NCI-H2196 (cell line): ENCODE measurements at regions not wholly inside any gene's neighbourhood (a gene's known extent, or its start where the extent isn't known, plus 50 kb on each side); places are given as distances from the start of the nearest gene placed in this dataset.

Source experiments
- DNase-seq: peaks from one replicate; lab custom pipeline; 2025; ENCODE audit not compliant: unreplicated experiment; lab: John Stamatoyannopoulos, UW

DNA sequence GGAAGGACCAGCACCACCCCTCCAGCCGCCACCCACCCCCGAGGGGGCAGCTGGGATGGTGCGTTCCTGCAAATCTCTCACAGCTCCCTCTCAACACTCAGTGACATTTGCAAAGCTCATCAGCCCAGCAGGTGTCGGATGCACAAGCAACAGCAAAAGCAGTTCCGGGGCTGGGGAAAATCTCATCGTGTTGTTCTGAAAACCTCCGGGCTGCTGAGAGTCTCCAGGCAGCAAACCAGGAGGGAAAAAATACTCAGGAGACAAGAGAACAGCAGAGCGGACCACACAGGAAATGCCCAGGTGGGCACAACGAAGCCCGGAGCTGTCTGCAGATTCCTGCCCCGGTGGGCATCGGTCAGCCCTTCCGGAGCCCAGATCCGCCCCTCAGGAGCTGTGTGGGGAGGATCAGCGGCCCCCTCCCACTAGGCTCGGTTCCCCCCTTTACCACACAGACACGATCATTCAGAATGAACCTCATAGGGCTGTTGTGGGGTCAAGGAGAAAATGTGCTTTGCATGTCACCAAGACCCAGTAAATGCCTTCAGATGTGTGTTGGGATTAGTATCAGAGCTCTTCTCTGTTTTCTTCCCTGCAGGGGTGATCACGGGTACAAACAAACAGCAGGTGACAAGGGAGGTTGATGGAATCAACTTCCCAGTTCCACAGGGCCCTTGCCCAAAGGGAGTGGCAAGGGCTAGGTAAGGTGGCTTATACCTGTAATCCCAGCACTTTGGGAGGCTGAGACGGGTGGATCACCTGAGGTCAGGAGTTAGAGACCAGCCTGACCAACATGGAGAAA lies 127.0 kb upstream of the TIAM1 start:
- DNase-seq, result no peak

DNA sequence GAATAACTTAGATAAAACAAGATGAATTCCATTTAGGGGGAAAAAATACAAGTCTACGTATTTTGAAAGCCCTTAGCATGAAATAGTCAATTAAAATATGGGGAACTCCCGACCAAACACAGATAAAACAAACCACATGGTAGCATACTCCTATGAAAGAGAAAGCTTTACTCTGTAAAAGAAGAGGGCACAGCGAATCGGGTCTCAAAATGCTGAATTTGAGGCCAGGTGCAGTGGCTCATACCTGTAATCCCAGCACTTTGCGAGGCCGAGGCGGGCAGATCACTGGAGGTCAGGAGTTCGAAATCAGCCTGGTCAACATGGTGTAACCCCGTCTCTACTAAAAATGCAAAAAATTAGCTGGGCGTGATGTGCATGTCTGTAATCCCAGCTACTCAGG lies 116.9 kb upstream of the TIAM1 start:
- DNase-seq, result no peak

DNA sequence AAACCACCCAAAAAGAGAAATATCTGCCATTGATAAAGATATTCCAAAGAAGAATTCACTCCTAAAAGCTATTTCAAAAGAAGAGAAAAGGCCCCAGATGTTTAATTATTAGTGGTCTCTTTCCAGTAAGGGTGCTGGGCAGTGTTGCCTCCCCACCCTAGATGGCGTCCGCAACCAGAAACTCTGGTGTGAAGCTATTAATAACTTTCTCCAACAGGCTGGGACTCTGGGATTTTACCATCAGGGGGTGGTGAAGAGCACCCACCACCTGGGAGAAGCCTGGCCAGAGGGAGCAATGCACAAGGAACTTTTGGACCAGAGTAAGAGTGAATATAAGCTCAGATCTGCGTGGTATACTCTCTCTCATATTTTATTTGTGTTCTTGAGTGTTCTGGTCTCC lies 115.4 kb upstream of the TIAM1 start:
- DNase-seq, result no peak

DNA sequence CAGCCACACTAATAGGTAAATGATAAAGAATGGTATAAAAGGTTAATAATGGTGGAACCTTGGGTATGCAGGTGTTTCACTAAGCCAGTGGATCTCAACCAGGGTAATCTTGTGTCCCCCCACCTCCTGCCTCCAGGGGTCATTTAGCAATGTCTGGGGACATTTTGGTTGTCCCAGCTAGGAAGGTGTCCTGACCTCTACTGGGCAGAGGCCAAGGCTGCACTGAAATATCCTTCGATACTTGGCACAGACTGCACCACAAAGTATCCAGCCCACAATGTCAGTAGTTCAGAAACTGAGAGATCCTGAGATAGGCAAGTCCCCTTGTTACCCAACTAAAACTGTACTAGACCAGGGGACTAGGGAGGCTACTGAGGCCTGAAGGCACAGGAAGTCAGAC lies 113.6 kb upstream of the TIAM1 start:
- DNase-seq, result no peak

DNA sequence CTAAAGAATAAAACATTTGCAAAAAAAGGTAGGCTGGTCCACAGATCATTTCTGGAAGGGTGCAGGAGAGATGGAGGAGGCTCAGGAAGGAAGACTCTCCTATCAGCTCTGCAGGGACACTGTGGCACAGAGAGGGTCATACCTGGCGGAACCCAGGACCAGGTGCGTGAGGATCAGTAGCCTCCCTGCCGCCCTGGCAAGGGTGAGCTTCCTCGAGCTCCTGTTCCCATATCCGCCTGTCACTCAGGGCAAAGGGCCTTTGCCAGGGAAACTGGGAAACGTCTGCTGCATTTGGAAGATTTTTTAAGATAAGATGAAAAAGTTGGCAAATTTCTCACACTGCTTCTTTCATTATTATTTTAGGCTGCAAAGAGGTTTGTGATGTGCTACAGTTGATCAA lies 112.1 kb upstream of the TIAM1 start:
- DNase-seq, result no peak

DNA sequence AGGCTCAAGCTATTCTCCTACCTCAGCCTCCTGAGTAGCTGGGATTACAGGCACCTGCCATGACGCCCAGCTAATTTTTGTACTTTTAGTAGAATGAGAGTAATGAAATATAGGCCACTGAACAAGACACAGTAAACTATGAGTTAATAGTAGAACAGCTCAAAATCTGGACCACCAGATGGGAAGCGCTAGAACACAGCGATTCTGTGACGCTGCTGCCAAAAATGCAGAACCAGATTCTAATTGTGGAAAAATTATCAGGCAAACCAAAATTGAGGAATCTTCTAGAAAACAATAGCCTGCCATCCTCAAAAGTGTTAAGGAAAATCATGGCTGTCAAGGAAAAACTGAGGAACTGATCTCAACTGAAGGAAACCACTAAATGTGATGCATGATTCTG lies 111.4 kb upstream of the TIAM1 start:
- no peak for DNase-seq

DNA sequence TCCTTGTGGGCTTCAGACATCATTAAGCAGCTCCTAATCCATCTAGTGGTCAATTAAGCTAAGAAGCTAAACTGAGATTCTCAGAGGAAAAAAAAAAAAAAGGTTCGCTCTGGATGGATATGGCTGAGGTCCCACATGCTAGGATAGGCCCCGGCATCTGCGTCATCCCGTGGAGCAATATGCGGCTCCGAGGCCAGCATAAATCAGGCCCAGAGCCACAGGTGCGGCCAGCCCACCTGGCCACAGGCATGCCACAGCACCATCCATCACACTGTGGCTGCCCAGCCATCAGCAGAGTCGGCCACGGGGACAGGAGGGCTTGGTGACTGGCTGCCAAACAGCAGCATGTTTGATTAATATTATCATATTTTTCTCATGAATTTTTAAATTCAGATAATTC lies 106.9 kb upstream of the TIAM1 start:
- no peak for DNase-seq

DNA sequence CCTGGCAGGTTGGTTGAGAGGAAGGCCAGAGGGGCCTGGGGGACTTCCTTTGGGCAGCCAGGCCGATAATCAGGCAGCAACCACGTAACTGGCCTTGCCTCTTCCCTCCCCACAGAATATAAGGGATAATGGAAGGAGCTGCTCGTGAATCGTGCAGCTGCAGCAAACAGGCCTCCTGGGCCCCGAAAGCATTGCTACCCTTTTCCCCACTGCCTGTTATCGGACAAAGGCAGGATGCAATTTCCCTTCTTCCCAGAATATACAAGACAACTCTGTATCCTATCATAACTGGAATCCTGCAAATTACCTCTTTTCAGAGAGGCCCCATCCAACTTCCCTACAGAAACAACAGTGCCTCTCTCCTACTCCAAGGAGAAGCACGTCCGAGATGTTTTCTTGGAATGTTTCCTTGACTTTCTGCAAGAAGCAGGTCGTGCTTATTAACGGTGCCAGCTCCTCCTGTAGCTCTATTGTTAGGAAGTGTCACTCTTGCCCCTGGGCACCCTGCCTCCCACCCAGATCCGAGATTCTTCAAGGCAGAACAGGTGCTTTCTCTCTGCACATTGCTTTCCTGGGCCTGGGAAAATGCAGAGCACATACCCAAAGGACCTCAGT lies 106.0 kb upstream of the TIAM1 start:
- DNase-seq, result no peak

DNA sequence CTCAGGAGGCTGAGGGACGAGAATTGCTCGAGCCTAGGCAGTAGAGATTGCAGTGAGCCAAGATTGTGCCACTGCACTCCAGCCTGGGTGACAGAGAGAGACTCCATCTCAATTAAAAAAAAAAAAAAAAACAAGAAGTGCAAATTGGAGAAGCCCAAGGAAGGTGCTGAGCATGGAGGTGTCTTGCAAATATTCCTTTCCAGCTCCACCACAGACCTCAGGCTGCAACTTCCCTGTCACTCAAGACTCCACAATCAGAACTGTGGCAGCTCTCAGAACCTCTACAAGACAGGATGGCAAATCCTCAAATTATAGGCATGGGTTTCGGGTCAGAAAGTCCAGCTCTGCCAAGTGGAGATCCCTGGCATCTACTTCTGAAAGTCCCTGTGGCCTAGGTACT lies 104.4 kb upstream of the TIAM1 start:
- no peak for DNase-seq

DNA sequence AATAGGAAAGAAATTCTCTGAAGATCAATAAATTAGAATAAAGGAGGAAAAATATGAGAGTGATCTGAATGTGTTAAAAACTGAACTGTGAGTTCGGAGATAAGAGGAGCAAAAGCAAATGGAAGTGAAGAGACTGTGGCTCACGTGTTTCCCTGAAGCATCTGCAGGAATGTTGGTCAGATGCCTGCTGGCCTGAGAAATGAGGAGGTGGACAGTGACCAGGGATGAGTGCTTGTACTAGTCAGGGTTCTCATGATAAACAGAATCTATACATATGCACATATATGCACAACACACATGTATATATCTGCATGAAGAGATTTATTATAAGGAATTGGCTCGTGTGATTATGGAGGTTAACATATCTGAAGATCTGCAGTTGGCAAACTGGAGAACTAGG lies 103.4 kb upstream of the TIAM1 start:
- no peak for DNase-seq

DNA sequence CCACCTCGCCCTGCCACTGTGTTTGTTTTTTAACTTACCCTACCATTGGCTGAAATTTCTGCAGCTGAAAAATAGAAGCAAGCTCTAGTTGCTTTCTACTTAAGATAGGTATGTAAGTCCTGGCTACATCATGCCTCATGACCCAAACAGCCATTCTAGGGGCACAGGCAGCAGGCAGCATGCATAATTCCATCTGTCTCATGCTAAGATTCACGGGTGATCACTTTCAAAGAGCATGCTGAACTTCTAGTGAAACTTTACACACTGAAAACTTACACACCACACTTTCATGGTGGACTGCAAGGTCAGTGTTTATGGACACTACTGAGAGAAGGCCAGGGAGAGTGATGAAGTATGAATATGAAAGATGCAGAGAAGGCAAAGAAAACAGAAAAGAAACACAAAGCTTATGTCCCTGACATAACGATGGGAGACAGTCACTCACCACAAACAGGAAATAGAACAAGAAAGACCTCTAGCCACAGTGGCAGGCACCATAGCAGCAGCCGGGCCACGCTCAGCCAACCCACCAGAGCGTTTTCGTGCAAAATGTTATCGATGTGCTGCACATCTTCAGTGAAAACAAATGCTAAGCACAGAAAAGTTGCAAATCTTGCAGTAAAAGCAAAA lies 102.3 kb upstream of the TIAM1 start:
- no peak for DNase-seq

DNA sequence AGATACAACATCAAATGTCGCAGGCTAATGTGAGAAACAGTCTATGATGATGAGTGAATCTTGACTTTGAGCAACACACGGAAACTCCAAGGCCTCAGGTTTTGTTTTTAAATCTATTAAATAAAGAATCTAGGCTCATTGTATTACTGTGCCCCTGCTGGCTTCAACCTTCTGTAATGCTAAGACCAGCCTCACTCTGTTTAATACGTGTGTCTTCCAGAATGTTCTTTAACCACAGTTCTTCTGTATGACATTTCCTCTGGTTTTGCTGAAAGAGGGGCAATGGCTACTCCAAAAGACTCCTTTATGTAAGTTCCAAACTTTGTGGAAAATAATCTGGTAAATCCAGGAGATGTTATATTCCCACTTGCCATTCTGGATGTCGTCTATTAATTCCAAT lies 101.1 kb upstream of the TIAM1 start:
- no peak for DNase-seq

DNA sequence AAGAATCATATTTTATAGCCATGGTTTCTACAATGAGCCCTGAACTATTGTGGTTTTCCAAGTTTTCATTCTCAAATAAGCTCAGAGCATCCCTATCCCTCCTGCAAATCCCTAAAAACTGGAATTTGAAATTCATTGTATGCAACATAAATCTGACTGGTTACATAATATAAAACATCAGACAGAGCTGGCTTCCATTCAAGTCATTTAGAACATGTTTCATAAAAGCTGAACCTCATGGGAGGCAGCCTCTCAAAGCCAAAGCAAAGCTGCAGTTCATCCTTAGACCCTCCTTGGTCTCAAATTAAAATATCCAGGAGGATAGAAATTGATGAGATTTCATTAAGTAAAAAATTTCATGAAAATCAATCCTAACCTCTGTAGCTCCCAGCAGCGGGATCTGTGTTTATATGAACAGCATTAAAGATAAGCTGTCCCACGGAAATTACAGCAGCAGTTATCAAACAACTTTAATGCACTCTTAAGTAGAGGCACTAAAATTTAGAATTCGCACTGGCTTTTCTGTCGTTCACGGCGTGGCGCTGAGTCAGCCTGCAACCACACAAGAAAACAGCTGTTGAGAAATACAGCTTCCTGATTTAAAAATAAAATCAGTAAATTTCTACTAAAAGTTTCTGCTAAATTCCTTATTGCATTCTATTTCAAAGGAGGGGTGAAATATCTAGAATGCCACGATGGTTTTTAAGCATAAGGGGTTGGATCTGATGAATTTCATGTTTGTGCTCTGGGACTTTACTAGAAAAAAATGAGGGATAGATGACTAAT lies 99.9 kb upstream of the TIAM1 start:
- no peak for DNase-seq

DNA sequence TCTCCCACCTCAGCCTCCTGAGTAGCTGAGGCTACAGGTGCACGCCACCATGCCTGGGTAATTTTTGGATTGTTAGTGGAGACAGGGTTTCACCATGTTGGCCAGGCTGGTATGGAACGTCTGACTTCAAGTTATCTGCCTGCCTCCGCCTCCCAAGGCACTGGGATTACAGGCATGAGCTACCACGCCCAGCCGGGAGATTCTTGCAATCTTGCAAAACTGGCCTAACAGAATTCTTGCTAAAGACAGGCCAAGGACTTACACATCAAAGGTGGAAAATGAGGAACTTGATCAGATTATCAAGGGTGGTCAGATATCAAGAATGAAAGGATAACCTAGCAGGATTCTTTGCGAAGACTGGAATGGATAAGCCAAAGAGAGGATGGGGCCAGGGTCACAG lies 98.3 kb upstream of the TIAM1 start:
- DNase-seq, result no peak

DNA sequence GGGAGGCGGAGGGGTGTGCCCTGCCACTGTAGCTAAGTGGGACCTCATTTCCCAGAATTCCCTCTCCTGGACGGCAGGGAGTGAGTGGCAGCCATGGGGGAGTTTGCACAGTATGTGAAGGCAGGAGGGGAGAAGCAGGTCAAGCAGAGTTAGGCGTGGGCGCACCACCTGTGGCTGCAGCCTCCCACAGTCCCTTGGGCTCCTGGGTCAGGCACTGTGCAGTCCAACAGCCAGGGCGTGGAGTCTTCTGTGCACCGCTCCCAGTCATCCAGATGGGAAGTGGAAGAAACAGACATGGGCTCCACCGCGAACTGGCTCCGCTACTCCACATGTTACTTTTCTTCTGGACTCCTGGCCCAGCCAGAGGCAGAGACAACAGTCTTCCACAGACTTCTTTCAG lies 85.4 kb upstream of the TIAM1 start:
- no peak for DNase-seq

DNA sequence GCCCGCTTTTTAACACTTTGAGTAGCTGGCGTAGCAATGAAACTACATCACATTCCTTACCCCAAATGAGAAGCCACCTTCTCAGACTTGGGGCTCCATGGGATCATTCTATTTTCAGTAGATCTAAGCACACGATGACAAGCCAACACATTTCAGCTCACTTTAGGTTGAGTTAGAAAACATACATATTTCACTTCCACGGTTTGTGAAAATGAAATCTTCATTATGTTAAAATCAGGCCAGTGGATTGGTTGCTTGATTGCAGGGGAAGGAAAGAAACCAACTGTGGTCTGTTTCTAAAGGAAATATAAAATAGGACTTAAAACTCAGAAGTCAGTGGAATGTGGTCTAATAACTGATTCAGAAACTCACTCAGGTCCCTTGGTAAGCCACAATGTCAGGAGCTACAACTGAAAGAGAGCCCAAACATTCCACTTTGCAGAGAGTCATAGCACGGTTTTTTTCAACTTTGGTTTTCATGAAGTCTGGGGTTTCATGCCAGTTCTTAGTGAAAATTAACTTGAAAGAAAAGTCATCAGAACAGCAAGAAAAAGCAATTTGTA lies 82.3 kb upstream of the TIAM1 start:
- DNase-seq, result no peak

DNA sequence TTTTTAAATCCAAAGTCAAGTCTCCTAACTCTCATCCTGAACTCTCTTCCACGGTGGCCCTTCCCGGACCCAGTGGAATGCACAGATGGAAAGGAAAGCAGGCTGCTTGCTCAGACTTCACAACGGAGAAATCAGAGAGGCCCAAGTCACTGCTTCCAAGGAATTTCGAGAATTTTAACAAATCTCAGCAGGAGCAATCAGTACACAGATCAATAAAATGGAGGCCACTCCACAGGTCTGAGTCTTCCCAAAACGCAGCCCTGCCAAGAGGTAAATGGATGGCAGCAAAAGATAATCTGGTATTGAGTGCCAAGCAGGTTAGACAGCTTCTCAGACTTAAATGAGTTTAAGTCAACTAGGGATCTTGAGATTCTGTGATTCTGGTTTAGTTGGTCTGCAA lies 81.1 kb upstream of the TIAM1 start:
- DNase-seq, result no peak

DNA sequence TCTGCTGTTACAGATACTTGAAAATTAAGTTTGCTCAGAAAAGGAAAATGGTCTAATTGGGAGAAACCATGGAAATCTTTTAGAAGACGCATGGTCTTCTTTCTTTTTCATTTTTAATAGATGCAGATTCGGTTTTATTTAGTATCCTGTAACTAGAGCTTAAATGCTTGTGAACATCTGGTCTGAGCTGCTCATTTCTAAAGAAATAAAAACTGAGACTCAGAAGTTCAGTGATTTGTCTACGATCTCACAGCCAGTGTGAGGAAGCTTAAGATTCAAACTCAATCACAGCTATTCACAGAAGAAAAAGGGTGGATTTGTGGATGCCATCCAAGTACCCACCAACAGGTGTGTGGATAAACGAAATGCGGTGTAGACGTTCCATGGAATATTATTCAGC lies 80.0 kb upstream of the TIAM1 start:
- no peak for DNase-seq

DNA sequence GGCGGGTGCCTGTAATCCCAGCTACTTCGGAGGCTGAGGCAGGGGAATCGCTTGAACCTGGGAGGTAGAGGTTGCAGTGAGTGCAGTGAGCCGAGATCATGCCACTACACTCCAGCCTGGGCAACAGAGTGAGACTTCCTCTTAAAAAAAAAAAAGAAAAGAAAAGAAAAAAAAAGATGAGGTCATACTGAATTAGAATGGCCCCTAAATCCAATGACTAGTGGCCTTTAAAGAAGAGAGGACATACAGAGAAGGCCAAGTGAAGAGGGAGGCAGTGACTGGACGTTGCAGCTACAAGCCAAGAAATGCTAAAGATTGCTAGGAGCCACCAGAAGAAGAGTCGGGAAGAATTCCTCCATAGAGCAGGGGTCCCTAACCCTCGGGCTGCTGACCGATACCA lies 76.9 kb upstream of the TIAM1 start:
- no peak for DNase-seq

DNA sequence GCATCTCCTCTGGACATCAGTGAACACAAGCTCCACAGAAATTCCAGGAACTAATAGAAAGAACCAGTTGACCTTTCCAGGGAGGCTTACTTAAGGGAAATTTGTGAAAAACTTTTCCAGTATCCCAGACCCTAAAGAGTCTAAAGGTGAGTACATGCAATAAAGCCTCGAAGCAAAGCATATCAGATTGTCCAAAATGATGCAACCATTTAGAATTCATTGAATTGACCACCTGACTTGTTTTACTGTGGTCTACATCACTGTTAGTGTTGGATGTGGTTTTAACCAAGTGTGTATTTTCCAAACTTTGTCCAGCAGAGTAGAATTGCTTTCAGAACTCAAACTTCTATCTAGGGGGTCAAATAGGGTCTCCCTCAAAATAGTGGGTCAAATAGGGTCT lies 76.3 kb upstream of the TIAM1 start:
- DNase-seq, result no peak

DNA sequence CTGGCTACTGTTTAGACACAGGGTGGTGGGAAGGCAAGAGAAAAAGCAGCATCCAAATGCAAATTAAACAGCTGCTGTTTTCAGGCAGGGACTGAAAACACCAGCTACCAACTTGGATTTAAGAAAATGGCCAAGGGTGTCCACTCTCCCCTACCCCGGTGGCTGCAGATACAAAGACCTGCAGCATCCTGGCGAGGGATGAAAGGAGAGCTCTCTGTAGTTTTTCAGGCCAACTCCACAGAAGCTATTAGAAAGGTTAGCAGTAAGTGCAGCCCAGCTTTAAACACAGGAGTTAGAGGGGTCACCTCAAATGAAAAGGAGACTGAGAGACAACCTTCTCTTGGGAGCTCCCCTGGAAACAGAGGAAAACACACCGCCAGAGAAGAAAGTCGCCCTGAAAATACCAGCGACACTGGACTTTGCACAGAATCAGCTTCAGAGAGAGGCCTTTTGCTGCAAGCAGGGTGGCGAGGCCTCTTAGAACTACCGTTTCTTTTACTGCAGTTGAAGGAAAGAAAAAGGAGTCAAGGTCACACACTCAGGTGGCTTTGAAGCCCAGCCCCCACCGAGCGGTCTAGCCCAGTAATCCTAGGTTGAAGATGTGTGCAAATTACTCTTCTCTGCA lies 74.4 kb upstream of the TIAM1 start:
- DNase-seq, result no peak
